Astrocyte (in vitro differentiated cells and primary cell): ENCODE measurements at regions not wholly inside any gene's neighbourhood (a gene's known extent, or its start where the extent isn't known, plus 50 kb on each side); places are given as distances from the start of the nearest gene placed in this dataset.
A peak's percentile ranks its signal among the peaks of the same experiment; 100 is the strongest.

ENCODE experiments used
- DNase-seq: peaks from one replicate; pipeline ENCODE4 v3.0.0-alpha.2; 2010; ENCODE audit warnings: low read depth
- FAIRE-seq: peaks from 2 replicates; lab custom pipeline; 2011; peaks lifted over from hg19 to GRCh38; lab: Jason Lieb, UNC
- H2AFZ ChIP-seq: 2 replicates; pipeline ENCODE4 v1.6.0; 2012; ENCODE audit warnings: low read depth, low read length, inconsistent platforms
- H3K27ac ChIP-seq: 2 replicates; pipeline ENCODE4 v1.5.1; 2011; ENCODE audit warnings: low read depth, low read length, inconsistent platforms
- H3K27me3 ChIP-seq: 2 replicates; pipeline ENCODE4 v1.6.0; 2011; ENCODE audit warnings: low read length, inconsistent platforms; ENCODE audit not compliant: insufficient read depth
- H3K36me3 ChIP-seq: 2 replicates; pipeline ENCODE4 v1.5.1; 2011; ENCODE audit warnings: low read length, inconsistent platforms; ENCODE audit not compliant: insufficient read depth
- H3K4me1 ChIP-seq: 2 replicates; pipeline ENCODE4 v1.5.1; 2011; ENCODE audit warnings: low read length, inconsistent platforms; ENCODE audit not compliant: insufficient read depth
- H3K4me2 ChIP-seq: 2 replicates; pipeline ENCODE4 v1.6.0; 2012; ENCODE audit warnings: low read length, inconsistent platforms
- H3K4me3 ChIP-seq: 2 replicates; pipeline ENCODE4 v1.5.1; 2011; ENCODE audit warnings: low read depth, mild to moderate bottlenecking, low read length, inconsistent platforms; ENCODE audit not compliant: insufficient read depth
- H3K79me2 ChIP-seq: 2 replicates; pipeline ENCODE4 v1.6.0; 2012; ENCODE audit warnings: mild to moderate bottlenecking, low read length, inconsistent platforms; ENCODE audit not compliant: insufficient read depth
- H3K9ac ChIP-seq: 2 replicates; pipeline ENCODE4 v1.6.0; 2012; ENCODE audit warnings: mild to moderate bottlenecking, low read length, inconsistent platforms
- H3K9me3 ChIP-seq: 2 replicates; pipeline ENCODE4 v1.5.1; 2012; ENCODE audit warnings: low read depth, mild to moderate bottlenecking, low read length, inconsistent platforms; ENCODE audit not compliant: insufficient read depth
- H4K20me1 ChIP-seq: 2 replicates; pipeline ENCODE4 v1.6.0; 2012; ENCODE audit warnings: low read length, inconsistent platforms; ENCODE audit not compliant: insufficient read depth
- H3K27ac Mint-ChIP-seq: one replicate; pipeline ENCODE4 v1.8.0; 2021; ENCODE audit warnings: mild to moderate bottlenecking, mixed read lengths; ENCODE audit not compliant: unreplicated experiment
- H3K27me3 Mint-ChIP-seq: one replicate; pipeline ENCODE4 v1.8.0; 2021; ENCODE audit warnings: low read depth, mixed read lengths; ENCODE audit not compliant: unreplicated experiment
- H3K36me3 Mint-ChIP-seq: one replicate; pipeline ENCODE4 v1.8.0; 2021; ENCODE audit warnings: low read depth, mixed read lengths; ENCODE audit not compliant: unreplicated experiment
- H3K4me1 Mint-ChIP-seq: one replicate; pipeline ENCODE4 v1.8.0; 2021; ENCODE audit warnings: low read depth, mixed read lengths; ENCODE audit not compliant: unreplicated experiment
- H3K4me3 Mint-ChIP-seq: one replicate; pipeline ENCODE4 v1.8.0; 2021; ENCODE audit warnings: mild to moderate bottlenecking, moderate library complexity, mixed read lengths; ENCODE audit not compliant: unreplicated experiment
- H3K9me3 Mint-ChIP-seq: one replicate; pipeline ENCODE4 v1.8.0; 2021; ENCODE audit warnings: mild to moderate bottlenecking, mixed read lengths; ENCODE audit not compliant: unreplicated experiment
- EZH2 ChIP-seq: IDR thresholded peaks from 2 replicates; pipeline ENCODE4 v1.6.1; 2012; ENCODE audit warnings: mild to moderate bottlenecking, low read length, inconsistent platforms; ENCODE audit not compliant: insufficient read depth
- TF ChIP-seq, protein P1 (sequence below): IDR thresholded peaks from 2 replicates; pipeline ENCODE4 v1.5.1; 2011; ENCODE audit warnings: low read depth, mild to moderate bottlenecking, inconsistent platforms, low read length, moderate library complexity; ENCODE audit not compliant: insufficient read depth

DNA sequence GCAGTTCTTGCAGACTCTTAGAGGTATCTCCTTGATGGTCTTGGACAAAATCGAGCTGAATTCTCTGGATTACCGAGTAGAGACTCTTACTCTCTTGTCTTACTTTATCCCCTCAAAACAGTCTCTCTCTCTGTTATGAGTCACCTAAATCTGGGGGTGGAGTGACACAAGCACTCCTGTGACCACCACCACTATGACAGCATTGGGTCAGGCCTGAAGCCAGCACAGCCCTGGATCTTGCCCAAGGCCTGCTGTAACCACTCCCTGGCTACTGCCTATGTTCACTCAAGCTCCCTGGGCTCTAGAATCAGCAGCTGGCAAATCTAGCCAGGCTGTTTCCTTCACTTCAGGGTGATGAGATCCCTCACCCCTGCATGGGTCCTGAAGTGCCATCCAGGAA, 662.5 kb downstream of the LUZP2 start:
- H3K27me3 Mint-ChIP-seq: no peaks in the 10 kb centered on the region
- Histone ChIP-seq H3K4me1 (no peaks in the 10 kb centered on the region), H3K4me2 (no peak overlapping the region), H4K20me1 (no peaks in the 10 kb centered on the region), H3K9me3 (no peaks in the 10 kb centered on the region), H3K79me2 (no peaks in the 10 kb centered on the region), H3K9ac (no peak overlapping the region), H2AFZ (no peak overlapping the region), H3K27me3 (no peaks in the 10 kb centered on the region), H3K36me3 (no peaks in the 10 kb centered on the region), H3K4me3 (no peak overlapping the region), H3K27ac (no peak overlapping the region)
- H3K27ac Mint-ChIP-seq: no peak overlapping the region
- DNase-seq (peak; percentile 74), FAIRE-seq (no peak)
- no peak for TF ChIP-seq EZH2
- TF ChIP-seq, protein P1, sequence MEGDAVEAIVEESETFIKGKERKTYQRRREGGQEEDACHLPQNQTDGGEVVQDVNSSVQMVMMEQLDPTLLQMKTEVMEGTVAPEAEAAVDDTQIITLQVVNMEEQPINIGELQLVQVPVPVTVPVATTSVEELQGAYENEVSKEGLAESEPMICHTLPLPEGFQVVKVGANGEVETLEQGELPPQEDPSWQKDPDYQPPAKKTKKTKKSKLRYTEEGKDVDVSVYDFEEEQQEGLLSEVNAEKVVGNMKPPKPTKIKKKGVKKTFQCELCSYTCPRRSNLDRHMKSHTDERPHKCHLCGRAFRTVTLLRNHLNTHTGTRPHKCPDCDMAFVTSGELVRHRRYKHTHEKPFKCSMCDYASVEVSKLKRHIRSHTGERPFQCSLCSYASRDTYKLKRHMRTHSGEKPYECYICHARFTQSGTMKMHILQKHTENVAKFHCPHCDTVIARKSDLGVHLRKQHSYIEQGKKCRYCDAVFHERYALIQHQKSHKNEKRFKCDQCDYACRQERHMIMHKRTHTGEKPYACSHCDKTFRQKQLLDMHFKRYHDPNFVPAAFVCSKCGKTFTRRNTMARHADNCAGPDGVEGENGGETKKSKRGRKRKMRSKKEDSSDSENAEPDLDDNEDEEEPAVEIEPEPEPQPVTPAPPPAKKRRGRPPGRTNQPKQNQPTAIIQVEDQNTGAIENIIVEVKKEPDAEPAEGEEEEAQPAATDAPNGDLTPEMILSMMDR: no peak
- no peaks in the 10 kb centered on the region for H3K36me3 Mint-ChIP-seq
- no peaks in the 10 kb centered on the region for H3K9me3 Mint-ChIP-seq
- no peaks in the 10 kb centered on the region for H3K4me1 Mint-ChIP-seq
- no peak overlapping the region for H3K4me3 Mint-ChIP-seq

DNA sequence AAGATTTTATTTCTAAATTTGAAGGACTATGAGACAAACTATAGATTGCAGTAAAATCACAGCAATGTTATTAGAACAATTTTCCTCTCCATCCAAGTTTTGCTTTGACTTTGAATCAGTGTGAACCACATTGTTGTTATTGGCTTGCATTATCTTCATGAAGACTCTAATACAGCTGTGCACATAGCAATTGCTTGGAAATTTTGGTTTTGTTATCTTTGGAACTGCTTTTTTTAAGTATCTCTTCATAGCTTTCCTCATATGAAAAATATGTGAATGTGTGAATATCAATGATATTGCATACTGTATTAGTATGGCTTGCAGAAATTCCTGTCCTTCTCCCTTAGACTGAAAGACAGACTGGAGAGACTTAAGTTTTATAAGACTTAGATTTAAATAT, 666.6 kb downstream of the LUZP2 start:
- no peaks in the 10 kb centered on the region for H3K79me2 ChIP-seq
- peak; percentile 81 for DNase-seq

DNA sequence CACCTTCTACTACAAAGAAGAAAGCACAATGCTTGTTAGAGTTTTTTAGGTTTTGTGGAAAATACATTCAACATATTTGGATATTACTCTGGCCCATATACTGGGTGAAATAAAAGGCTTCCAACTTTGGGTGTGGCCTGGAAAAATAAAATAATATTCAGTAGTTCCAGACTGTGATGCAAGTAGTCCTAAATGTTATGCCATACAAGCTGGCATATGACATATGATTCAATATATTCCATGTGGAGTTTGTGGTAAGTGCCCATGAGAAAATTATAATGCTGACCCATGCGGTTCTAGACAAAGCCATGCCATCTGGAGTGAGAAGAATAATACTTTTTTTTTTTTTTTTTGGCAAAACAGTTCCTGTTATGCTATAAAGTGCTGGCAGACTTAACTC, 683.3 kb downstream of the LUZP2 start:
- H3K4me3 ChIP-seq: no peak overlapping the region
- Mint-ChIP-seq H3K27ac (no peak overlapping the region), H3K9me3 (peaks cover 1% of the 10 kb centered on the region), H3K4me1 (no peaks in the 10 kb centered on the region), H3K27me3 (no peaks in the 10 kb centered on the region), H3K36me3 (no peaks in the 10 kb centered on the region), H3K4me3 (no peak overlapping the region)
- TF ChIP-seq EZH2: no peak
- TF ChIP-seq, protein P1: no peak
- no peaks in the 10 kb centered on the region for H3K79me2 ChIP-seq
- H3K36me3 ChIP-seq: no peaks in the 10 kb centered on the region
- no peak overlapping the region for H3K4me2 ChIP-seq
- no peak overlapping the region for H3K27ac ChIP-seq
- H3K27me3 ChIP-seq: no peaks in the 10 kb centered on the region
- H2AFZ ChIP-seq: no peak overlapping the region
- no peaks in the 10 kb centered on the region for H3K4me1 ChIP-seq
- no peak overlapping the region for H3K9ac ChIP-seq
- DNase-seq (no peak), FAIRE-seq (no peak)
- no peaks in the 10 kb centered on the region for H4K20me1 ChIP-seq
- H3K9me3 ChIP-seq: no peaks in the 10 kb centered on the region

More for the DNA sequence above, 666.6 kb downstream of the LUZP2 start:
- no peak overlapping the region for H3K9ac ChIP-seq
- no peaks in the 10 kb centered on the region for H3K36me3 Mint-ChIP-seq
- H3K4me3 Mint-ChIP-seq: no peak overlapping the region
- no peak overlapping the region for H3K4me3 ChIP-seq
- no peaks in the 10 kb centered on the region for H3K27me3 Mint-ChIP-seq
- H4K20me1 ChIP-seq: no peaks in the 10 kb centered on the region
- no peaks in the 10 kb centered on the region for H3K27me3 ChIP-seq
- H2AFZ ChIP-seq: no peak overlapping the region
- no peaks in the 10 kb centered on the region for H3K36me3 ChIP-seq
- no peak for FAIRE-seq
- TF ChIP-seq, protein P1: no peak
- no peak for TF ChIP-seq EZH2
- H3K27ac Mint-ChIP-seq: no peak overlapping the region
- no peaks in the 10 kb centered on the region for H3K9me3 ChIP-seq
- no peaks in the 10 kb centered on the region for H3K4me1 ChIP-seq
- peaks cover 2% of the 10 kb centered on the region for H3K9me3 Mint-ChIP-seq
- H3K4me2 ChIP-seq: no peak overlapping the region
- H3K4me1 Mint-ChIP-seq: no peaks in the 10 kb centered on the region
- H3K27ac ChIP-seq: no peak overlapping the region
